ENCODE measurements at regions not wholly inside any gene's neighbourhood (a gene's known extent, or its start where the extent isn't known, plus 50 kb on each side); places are given as distances from the start of the nearest gene placed in this dataset.

DNA sequence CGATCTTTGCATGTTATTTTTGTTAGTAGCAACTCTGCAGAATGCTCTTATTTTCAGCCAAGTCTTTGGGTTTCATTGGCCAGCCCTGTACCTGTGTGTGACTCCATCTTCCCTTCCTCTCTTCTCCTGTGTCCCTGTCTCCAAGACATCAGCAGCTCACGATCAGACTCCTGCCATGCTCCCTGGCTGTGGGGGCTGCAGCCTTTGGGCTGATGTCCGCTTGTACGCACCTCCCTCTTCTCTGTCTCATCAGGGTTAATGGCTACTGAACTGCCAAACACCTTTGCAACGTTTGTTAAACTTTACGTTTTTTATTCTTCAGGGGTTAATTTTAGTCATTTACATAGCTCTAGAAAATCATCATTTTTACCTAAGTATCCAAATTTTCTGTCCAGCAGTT lies 103.5 kb upstream of the RET start:
- TF ChIP-seq, protein P1, sequence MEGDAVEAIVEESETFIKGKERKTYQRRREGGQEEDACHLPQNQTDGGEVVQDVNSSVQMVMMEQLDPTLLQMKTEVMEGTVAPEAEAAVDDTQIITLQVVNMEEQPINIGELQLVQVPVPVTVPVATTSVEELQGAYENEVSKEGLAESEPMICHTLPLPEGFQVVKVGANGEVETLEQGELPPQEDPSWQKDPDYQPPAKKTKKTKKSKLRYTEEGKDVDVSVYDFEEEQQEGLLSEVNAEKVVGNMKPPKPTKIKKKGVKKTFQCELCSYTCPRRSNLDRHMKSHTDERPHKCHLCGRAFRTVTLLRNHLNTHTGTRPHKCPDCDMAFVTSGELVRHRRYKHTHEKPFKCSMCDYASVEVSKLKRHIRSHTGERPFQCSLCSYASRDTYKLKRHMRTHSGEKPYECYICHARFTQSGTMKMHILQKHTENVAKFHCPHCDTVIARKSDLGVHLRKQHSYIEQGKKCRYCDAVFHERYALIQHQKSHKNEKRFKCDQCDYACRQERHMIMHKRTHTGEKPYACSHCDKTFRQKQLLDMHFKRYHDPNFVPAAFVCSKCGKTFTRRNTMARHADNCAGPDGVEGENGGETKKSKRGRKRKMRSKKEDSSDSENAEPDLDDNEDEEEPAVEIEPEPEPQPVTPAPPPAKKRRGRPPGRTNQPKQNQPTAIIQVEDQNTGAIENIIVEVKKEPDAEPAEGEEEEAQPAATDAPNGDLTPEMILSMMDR (IDR thresholded peaks at IDR 0.05) = no peak
- no peak for TF ChIP-seq POLR2A (IDR thresholded peaks at IDR 0.05)

Measured in adrenal gland (tissue), 5 donors.